Left lung (tissue), 4 donors: ENCODE measurements at regions not wholly inside any gene's neighbourhood (a gene's known extent, or its start where the extent isn't known, plus 50 kb on each side); places are given as distances from the start of the nearest gene placed in this dataset.
"Not testable (repeated sequence)": the region's sequence is repeated elsewhere in the genome, so short reads cannot be mapped to it uniquely, and the experiment has no call there.

Experiments
- ATAC-seq: fragments of 200-7000 bp; cut with Tn5 transposase; one replicate; pipeline ENCODE4 v1.9.1; 2020; ENCODE audit warnings: moderate library complexity
- DNase-seq, 4 donors: peaks; one replicate each; pipeline ENCODE4 v3.0.0-alpha.2; 2013 to 2020
- H3K27ac ChIP-seq, 2 donors: fragments of 200-600 bp; sonication (generic) in 1 of 2; one replicate each; pipeline versions ENCODE4 v1.5.0 to v1.8.0; 2020 to 2021
- H3K27me3 ChIP-seq, 2 donors: fragments of 200-600 bp; sonication (generic) in 1 of 2; one replicate each; pipeline versions ENCODE4 v1.5.0 to v1.8.0; 2020 to 2021
- H3K36me3 ChIP-seq, 2 donors: fragments of 200-600 bp; sonication (generic) in 1 of 2; one replicate each; pipeline versions ENCODE4 v1.5.0 to v1.8.0; 2020 to 2021
- H3K4me1 ChIP-seq, 2 donors: fragments of 200-600 bp; one replicate each; pipeline ENCODE4 v1.8.0; 2021
- H3K4me3 ChIP-seq, 2 donors: fragments of 200-600 bp; sonication (generic) in 1 of 2; one replicate each; pipeline versions ENCODE4 v1.5.0 to v1.8.0; 2020 to 2021; ENCODE audit warnings: mild to moderate bottlenecking in 1 of 2
- H3K9me3 ChIP-seq, 2 donors: fragments of 200-600 bp; sonication (generic) in 1 of 2; one replicate each; pipeline versions ENCODE4 v1.5.0 to v1.8.0; 2020 to 2021
- CTCF ChIP-seq, 2 donors: fragments of 200-600 bp; sonication (generic) in 1 of 2; IDR thresholded peaks; one replicate each; pipeline versions ENCODE4 v1.5.0 to v1.8.0; 2021; ENCODE audit warnings: antibody characterized with exemption in 2 of 2
- intact Hi-C, 2 donors: fragments of 100-400 bp; cut with DNase I; formaldehyde crosslinking; loops; one replicate each; pipeline versions ENCODE4 v1.11.2 to v1.14.2; 2022
- donor health status: DM: no; HTN: yes; CAD: no.
- donor health status: DM: no; HTN: no; CAD: no.

GRCh38 chr5:50300878-50301277 lies 140.2 kb downstream of the EMB start:
- Histone ChIP-seq H3K9me3 (no peaks in the 10 kb centered on the region), H3K36me3 (no peaks in the 10 kb centered on the region), H3K27ac (no peak overlapping the region), H3K27me3 (no peaks in the 10 kb centered on the region), H3K4me1 (no peaks in the 10 kb centered on the region), H3K4me3 (no peak overlapping the region)
- no peak for TF ChIP-seq CTCF (IDR thresholded peaks at IDR 0.05)
- ATAC-seq: no peak
- intact Hi-C loops: no loop called here
- DNase-seq: no peak

- no peak for TF ChIP-seq CTCF (IDR thresholded peaks at IDR 0.05)
- intact Hi-C loops: no loop called here
- no peak for DNase-seq
- no peak for ATAC-seq
- Histone ChIP-seq H3K27me3 (no peaks in the 10 kb centered on the region), H3K36me3 (no peaks in the 10 kb centered on the region), H3K4me3 (no peak overlapping the region), H3K4me1 (no peaks in the 10 kb centered on the region), H3K9me3 (peaks cover 0 to 2% of the 10 kb centered on the region in 2 donors), H3K27ac (no peak overlapping the region)
Measured at GRCh38 chr5:50299896-50300295, 141.2 kb downstream of the EMB start.

GRCh38 chr5:50292735-50293394 lies 148.2 kb downstream of the EMB start:
- intact Hi-C loops: no loop called here
- ATAC-seq: no peak
- no peak overlapping the region for H3K4me3 ChIP-seq
- no peaks in the 10 kb centered on the region for H3K36me3 ChIP-seq
- peaks cover 0 to 8% of the 10 kb centered on the region in 2 donors for H3K9me3 ChIP-seq
- DNase-seq: peak in 1 of 4 donors; percentile 54
- H3K27ac ChIP-seq: no peak overlapping the region
- no peak for TF ChIP-seq CTCF (IDR thresholded peaks at IDR 0.05)
- no peaks in the 10 kb centered on the region for H3K4me1 ChIP-seq
- no peaks in the 10 kb centered on the region for H3K27me3 ChIP-seq

GRCh38 chr5:50280461-50280860 lies 160.6 kb downstream of the EMB start:
- intact Hi-C loops, H3K27me3 ChIP-seq, ATAC-seq, H3K27ac ChIP-seq, H3K4me1 ChIP-seq, H3K4me3 ChIP-seq, H3K36me3 ChIP-seq: not testable (repeated sequence)
- peak in 1 of 4 donors; percentile 31 for DNase-seq
- H3K9me3 ChIP-seq: peaks cover 0 to 17% of the 10 kb centered on the region in 2 donors
